Spinal cord (tissue), 9 donors: ENCODE measurements at regions not wholly inside any gene's neighbourhood (a gene's known extent, or its start where the extent isn't known, plus 50 kb on each side); places are given as distances from the start of the nearest gene placed in this dataset.
A peak's percentile ranks its signal among the peaks of the same experiment; 100 is the strongest.

Source experiments
- DNase-seq, 6 donors: peaks; one replicate each; pipeline versions ENCODE4 v3.0.0 to v3.0.0-alpha.2; 2013 to 2015; ENCODE audit warnings: low spot score in 6 of 6, low read depth in 4 of 6
- H3K27ac ChIP-seq: one replicate; pipeline ENCODE4 v1.5.1; 2013; ENCODE audit warnings: low read depth, low read length, control low read depth
- H3K27me3 ChIP-seq: one replicate; pipeline ENCODE4 v1.6.1; 2013; ENCODE audit warnings: low read length; ENCODE audit not compliant: control insufficient read depth, insufficient read depth
- H3K36me3 ChIP-seq: one replicate; pipeline ENCODE4 v1.6.1; 2013; ENCODE audit warnings: low read length; ENCODE audit not compliant: control insufficient read depth, insufficient read depth
- H3K4me1 ChIP-seq: one replicate; pipeline ENCODE4 v1.6.1; 2013; ENCODE audit warnings: low read length; ENCODE audit not compliant: control insufficient read depth, insufficient read depth
- H3K4me3 ChIP-seq: one replicate; pipeline ENCODE4 v1.5.1; 2013; ENCODE audit warnings: low read depth, low read length, control low read depth
- H3K9me3 ChIP-seq: one replicate; pipeline ENCODE4 v1.6.1; 2013; ENCODE audit warnings: low read length; ENCODE audit not compliant: control insufficient read depth, insufficient read depth
- WGBS: methylation state at CpG from one replicate; pipeline ENCODE4 v1.1.5; 2013; ENCODE audit warnings: missing lambda C conversion rate; ENCODE audit not compliant: insufficient coverage; 5-methylcytosine and 5-hydroxymethylcytosine counted together
- donor health status: healthy.

DNA sequence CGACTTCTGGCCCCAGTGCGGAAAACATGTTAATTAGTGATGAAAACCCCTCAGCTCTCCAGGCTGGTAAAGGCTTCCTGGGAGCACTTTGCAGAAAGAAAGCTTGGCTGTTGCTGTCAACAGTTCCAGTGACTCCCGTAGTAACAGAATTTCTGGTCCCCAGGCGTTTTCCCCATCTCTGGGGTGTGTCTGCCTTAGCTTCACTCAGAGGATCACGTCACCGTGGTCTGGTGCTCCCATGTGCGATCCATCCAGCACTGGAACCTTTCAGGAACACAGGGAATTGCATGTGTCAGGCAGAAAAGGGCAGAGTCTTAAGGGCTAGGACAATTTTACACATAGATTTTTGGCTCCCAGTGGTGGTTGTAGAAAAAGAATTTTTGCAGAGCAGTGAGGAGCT, 470.4 kb upstream of the USP24 start:
- 90% methylated on average over 7 of the region's 7 CpGs for WGBS
- Histone ChIP-seq H3K4me3 (no peak overlapping the region), H3K27me3 (no peaks in the 10 kb centered on the region), H3K9me3 (peaks cover 2% of the 10 kb centered on the region), H3K4me1 (no peaks in the 10 kb centered on the region), H3K27ac (no peak overlapping the region), H3K36me3 (no peaks in the 10 kb centered on the region)
- no peak for DNase-seq

DNA sequence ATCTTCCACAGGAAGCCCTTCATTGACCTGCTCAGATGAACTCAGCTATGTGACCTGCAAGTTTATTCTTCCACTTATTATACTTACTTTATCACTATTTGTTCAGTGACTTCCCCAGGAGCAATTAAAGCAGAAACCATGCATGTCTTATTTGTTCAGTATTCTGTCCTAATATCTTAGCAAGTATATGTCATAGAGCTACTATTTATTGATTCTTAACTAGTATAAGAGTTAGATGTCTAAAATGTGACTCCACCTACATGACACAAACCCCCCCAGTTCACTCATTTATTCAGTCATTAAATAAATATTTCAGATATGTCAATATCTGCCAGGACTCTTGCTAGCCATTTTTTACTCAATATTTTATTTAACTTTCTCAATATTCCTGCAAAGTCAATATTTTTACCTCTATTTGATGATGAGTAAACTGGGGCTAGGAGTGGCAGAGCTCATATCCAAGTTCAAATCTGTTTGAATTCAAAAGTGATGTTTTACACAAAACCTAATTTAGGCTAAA, 469.0 kb upstream of the USP24 start:
- Histone ChIP-seq H3K9me3 (peaks cover 2% of the 10 kb centered on the region), H3K4me3 (no peak overlapping the region), H3K27ac (no peak overlapping the region), H3K36me3 (no peaks in the 10 kb centered on the region), H3K4me1 (no peaks in the 10 kb centered on the region), H3K27me3 (no peaks in the 10 kb centered on the region)
- DNase-seq, result no peak

DNA sequence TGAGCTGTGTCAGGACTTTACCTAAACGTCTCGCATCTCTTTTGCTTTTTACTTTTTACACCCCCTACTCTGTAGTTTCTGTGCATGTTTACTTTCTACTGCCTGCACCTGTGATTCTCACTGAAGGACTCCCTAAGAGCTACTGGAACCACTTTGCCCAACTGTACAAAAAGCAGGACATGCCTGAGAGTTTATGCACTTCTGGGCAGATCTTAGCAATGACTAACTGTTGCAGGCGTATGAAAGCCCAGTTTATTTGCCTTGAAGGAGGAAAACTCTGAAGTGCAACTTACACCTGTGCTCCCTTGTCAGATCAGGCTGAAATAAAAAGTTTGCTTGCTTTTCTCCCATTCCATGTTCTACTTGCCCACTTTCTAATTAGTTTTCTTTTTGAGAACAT, 467.0 kb upstream of the USP24 start:
- H3K4me1 ChIP-seq, result no peaks in the 10 kb centered on the region
- H3K27ac ChIP-seq, result no peak overlapping the region
- no peak for DNase-seq
- H3K4me3 ChIP-seq, result no peak overlapping the region
- no peaks in the 10 kb centered on the region for H3K27me3 ChIP-seq
- 97% methylated on average over 3 of the region's 3 CpGs for WGBS
- no peaks in the 10 kb centered on the region for H3K36me3 ChIP-seq
- H3K9me3 ChIP-seq, result peaks cover 2% of the 10 kb centered on the region

DNA sequence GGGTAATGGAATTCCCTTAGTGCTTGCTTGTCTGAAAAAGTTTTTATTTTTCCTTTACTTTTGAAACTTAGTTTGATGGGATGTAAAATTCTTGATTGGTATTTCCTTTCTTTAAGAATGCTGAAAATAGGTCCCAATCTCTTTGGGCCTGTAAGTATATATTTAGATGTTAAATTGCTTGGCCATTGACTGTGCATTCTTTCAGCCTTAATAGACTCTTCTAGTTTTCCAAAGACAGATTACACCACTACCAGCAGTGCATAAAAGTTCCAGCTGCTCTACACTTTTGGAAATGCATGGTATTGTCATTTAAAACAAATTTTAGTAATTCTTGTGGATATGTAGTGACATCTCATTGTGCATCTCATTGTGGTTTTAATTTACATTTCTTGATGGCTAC, 464.8 kb upstream of the USP24 start:
- Histone ChIP-seq H3K9me3 (peaks cover 2% of the 10 kb centered on the region), H3K4me3 (no peak overlapping the region)

DNA sequence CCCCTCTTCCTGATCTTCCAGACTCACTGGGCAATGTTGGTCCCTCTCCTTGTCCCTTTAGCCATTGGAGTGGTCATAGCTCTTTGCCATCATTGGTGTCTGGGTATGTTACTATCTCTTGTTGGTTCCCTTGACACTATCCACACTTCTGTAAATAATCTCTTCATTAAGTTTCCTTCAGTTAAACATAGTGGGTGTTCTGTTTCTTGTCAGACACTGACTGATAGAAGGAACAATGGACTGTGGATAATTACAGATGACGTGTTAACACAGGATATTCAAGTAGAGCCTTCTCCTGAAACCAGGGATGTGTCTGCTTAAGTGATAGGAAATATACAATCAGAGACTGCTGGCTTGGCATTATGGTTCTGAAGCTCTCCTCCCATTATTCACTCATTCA, 458.3 kb upstream of the USP24 start:
- WGBS, result no CpG with 5 or more reads among the region's 1 CpG
- H3K27ac ChIP-seq, result no peak overlapping the region
- H3K36me3 ChIP-seq, result no peaks in the 10 kb centered on the region
- no peaks in the 10 kb centered on the region for H3K9me3 ChIP-seq
- H3K4me3 ChIP-seq, result no peak overlapping the region
- H3K27me3 ChIP-seq, result no peaks in the 10 kb centered on the region
- no peaks in the 10 kb centered on the region for H3K4me1 ChIP-seq
- no peak for DNase-seq

More for the DNA sequence above, 464.8 kb upstream of the USP24 start:
- no peaks in the 10 kb centered on the region for H3K36me3 ChIP-seq
- no peak overlapping the region for H3K27ac ChIP-seq
- no peak for DNase-seq
- no peaks in the 10 kb centered on the region for H3K4me1 ChIP-seq
- H3K27me3 ChIP-seq, result no peaks in the 10 kb centered on the region

DNA sequence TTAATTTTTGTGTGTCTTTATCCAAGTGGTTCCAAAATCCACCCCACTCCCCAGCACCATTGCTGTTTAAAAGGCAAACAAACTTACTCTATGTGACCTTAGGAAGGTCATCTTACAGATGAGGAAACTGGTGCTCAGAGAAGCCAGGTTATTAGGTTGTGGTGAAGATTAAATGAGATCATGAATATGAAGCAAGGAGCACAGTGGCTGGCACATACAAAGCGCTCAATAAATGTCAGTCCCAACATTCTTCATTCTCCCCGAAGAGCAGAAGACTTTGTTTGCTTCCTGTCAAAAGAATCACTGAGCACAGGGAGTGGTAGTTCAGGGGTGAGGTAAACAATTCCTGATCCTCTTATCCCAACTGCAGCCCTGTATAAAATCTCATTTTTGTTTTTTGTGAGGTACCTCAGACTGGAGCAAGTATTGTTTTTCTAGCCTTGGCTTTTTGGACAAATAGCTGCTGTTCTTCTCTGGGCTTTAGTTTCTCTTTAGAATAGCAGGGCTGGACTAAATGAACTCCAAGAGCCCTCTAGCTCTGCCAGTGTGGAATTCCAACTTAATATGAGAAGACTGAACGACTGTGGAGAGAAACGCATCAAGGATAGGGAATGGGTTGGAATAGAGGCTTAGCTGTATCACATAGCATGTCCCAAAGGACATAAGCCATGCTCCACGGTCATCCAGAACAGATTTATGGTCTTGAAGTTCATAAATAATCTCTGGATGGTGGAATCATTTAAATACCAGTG, 455.3 kb upstream of the USP24 start:
- Histone ChIP-seq H3K27ac (no peak overlapping the region), H3K4me1 (no peaks in the 10 kb centered on the region), H3K36me3 (no peaks in the 10 kb centered on the region), H3K27me3 (no peaks in the 10 kb centered on the region), H3K9me3 (no peaks in the 10 kb centered on the region), H3K4me3 (no peak overlapping the region)
- DNase-seq, result peak in 1 of 6 donors; percentile 35
- WGBS, result 90% methylated on average over 2 of the region's 5 CpGs

DNA sequence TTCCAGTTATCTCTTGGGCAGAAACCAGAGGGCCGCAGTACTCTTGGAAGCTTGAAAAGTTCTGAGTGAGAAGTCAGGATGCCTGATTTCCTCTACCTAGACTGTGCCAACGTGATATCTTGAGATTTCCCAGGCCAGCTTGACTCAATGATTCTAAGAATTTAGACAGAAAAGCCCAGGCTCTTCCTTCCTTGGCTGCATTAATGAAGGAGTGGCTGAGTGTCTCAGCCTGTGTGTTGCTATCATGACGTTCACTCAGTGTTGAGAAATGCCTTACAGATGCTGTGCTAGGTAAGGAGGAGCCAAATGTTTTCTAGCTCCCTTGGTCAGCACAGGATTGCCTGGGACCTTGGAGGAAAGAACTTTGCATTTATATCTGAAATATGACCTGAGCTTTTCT, 454.1 kb upstream of the USP24 start:
- no peaks in the 10 kb centered on the region for H3K9me3 ChIP-seq
- H3K4me3 ChIP-seq, result no peak overlapping the region
- WGBS, result 83% methylated on average over 3 of the region's 3 CpGs
- H3K27ac ChIP-seq, result no peak overlapping the region
- H3K4me1 ChIP-seq, result no peaks in the 10 kb centered on the region
- H3K36me3 ChIP-seq, result no peaks in the 10 kb centered on the region
- DNase-seq, result no peak
- H3K27me3 ChIP-seq, result no peaks in the 10 kb centered on the region

DNA sequence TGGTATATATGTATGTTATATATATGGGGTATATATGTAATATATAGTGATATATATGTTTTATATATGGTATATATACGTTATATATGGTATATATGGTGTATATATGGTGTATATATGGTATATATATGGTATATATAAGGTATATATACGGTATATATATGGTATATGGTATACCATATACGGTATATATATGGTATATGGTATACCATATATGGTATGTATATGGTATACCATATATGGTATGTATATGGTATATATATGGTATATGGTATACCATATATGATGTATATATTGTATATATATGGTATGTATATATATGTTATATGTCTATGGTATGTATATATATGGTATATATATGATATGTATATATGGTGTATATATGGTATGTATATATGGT, 447.7 kb upstream of the USP24 start:
- Histone ChIP-seq H3K9me3 (peaks cover 3% of the 10 kb centered on the region), H3K27me3 (no peaks in the 10 kb centered on the region), H3K27ac (no peak overlapping the region), H3K4me1 (no peaks in the 10 kb centered on the region), H3K36me3 (no peaks in the 10 kb centered on the region), H3K4me3 (no peak overlapping the region)
- DNase-seq, result no peak
- WGBS, result no CpG with 5 or more reads among the region's 3 CpGs

DNA sequence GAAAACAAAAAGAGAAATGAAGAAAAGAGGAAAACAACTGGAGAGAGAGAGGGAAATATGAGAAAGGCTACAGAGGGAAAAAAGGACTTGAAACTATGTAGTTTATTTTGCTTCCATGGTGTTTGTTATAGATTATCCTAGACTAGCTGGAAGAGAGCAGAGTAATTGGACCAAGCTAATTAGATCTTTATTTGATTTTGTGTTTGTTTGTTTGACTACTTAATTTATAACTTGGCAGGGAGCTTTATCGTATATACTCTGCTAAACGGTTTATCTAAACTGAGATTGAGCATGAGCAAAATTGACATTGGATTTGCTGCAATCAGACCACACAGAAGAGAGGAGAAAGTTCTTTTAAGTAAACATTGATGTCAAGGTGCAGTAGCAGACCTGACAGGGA, 443.8 kb upstream of the USP24 start:
- Histone ChIP-seq H3K4me3 (no peak overlapping the region), H3K4me1 (no peaks in the 10 kb centered on the region), H3K27ac (no peak overlapping the region), H3K27me3 (no peaks in the 10 kb centered on the region), H3K9me3 (peaks cover 3% of the 10 kb centered on the region), H3K36me3 (no peaks in the 10 kb centered on the region)
- no peak for DNase-seq
- 83% methylated on average over 2 of the region's 2 CpGs for WGBS

DNA sequence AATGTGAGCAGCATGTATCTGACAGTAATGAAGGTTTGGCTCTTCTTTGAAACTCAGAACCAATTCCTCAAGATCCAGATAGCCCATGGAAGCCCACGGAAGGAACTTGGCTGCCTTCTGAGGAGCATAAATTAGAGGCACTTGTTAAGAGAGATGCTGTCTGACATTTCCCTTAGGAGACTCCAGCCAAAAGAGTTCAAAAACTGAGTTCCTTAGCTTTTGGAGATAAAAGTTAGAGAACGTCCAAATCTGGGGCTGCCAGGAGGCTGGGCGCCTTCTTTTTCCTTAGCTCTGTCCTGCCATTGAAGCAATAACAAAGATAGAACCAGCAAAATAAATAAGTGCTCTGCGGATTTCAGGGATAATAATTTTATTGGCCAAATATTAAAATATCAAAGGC, 439.6 kb upstream of the USP24 start:
- no peaks in the 10 kb centered on the region for H3K9me3 ChIP-seq
- peaks cover 3% of the 10 kb centered on the region for H3K4me1 ChIP-seq
- H3K36me3 ChIP-seq, result no peaks in the 10 kb centered on the region
- peak in 4 of 6 donors; percentile 9 to 77 (median 30) for DNase-seq
- H3K27ac ChIP-seq, result no peak overlapping the region
- H3K27me3 ChIP-seq, result no peaks in the 10 kb centered on the region
- 29% methylated on average over 1 of the region's 4 CpGs for WGBS
- H3K4me3 ChIP-seq, result no peak overlapping the region
